HL-60 (cell line): ENCODE measurements at regions not wholly inside any gene's neighbourhood (a gene's known extent, or its start where the extent isn't known, plus 50 kb on each side); places are given as distances from the start of the nearest gene placed in this dataset.
A peak's percentile ranks its signal among the peaks of the same experiment; 100 is the strongest.

ENCODE experiments used
- DNase-seq, 2 experiments: peaks; one replicate each; pipeline ENCODE4 v3.0.0-alpha.2; 2010 to 2020; ENCODE audit warnings: low read depth in 1 of 2, low spot score in 1 of 2
- H3K27ac ChIP-seq: fragments of 250-450 bp; sonication (Bioruptor Pico); replicated peaks from 2 replicates; pipeline ENCODE4 v1.5.1; 2020; ENCODE audit warnings: mild to moderate bottlenecking, moderate library complexity
- H3K27me3 ChIP-seq: fragments of 250-450 bp; sonication (Bioruptor Pico); 2 replicates; pipeline ENCODE4 v1.5.1; 2021; ENCODE audit warnings: mild to moderate bottlenecking, moderate library complexity; ENCODE audit not compliant: insufficient read depth, poor library complexity, severe bottlenecking
- H3K4me3 ChIP-seq: replicated peaks from 2 replicates; pipeline ENCODE4 v1.5.1; 2011; ENCODE audit warnings: mild to moderate bottlenecking, control low read depth, low read length; ENCODE audit not compliant: insufficient read depth
- GABPA ChIP-seq: IDR thresholded peaks from 2 replicates; pipeline ENCODE4 v1.6.1; 2012; ENCODE audit warnings: low read depth
- POLR2AphosphoS5 ChIP-seq: IDR thresholded peaks from 2 replicates; pipeline ENCODE4 v1.6.1; 2012; ENCODE audit warnings: low read depth
- SPI1 ChIP-seq: IDR thresholded peaks from 2 replicates; pipeline ENCODE4 v1.6.1; 2012; ENCODE audit warnings: low read depth, mild to moderate bottlenecking, borderline replicate concordance
- TF ChIP-seq, protein P1 (sequence below): IDR thresholded peaks from 2 replicates; pipeline ENCODE4 v1.6.1; 2012; ENCODE audit warnings: low read depth; ENCODE audit not compliant: insufficient replicate concordance
- TF ChIP-seq, protein P2 (sequence below): IDR thresholded peaks from one replicate; pipeline ENCODE4 v1.5.1; 2011; ENCODE audit warnings: low read length, control low read depth, inconsistent platforms; ENCODE audit not compliant: insufficient read depth

DNA sequence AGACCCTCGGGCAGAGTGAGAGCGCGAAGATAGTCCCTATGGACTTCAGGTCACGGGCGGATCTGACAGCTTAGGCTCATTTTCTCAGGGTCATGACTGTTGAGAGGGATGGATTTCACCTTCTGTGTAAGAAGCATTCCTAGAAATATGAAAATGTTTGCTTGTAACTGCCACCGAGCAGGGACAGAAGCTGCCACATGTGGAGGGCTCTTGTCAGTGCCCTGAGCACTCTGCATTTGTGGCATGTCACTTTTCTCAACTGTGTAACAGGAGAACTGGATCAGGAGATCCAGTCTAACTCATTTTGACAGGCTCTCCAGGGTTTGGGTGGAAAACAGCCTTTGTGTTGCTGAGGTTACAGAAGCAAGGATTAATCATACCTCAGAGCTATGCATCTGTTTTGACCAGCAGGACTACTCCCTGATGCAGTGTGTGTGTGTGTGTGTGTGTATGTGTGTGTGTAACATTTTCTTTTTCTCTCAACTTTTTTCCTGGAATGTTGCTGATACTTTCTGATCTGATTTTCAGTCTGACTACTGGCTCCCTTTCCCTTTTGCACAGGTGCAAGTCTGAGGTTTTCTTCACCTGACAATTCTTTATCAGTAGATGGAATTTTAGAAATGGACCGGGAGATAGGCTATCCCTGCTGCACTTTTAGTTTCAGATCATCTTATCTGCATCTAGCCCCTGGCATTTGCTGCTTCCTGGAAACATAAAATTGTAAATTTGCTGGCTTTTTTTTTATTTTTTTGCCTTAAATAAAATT lies 183.3 kb downstream of the STK31 start:
- H3K4me3 ChIP-seq: no peak overlapping the region
- H3K27ac ChIP-seq: no peak overlapping the region
- no peak for DNase-seq
- TF ChIP-seq, protein P1, sequence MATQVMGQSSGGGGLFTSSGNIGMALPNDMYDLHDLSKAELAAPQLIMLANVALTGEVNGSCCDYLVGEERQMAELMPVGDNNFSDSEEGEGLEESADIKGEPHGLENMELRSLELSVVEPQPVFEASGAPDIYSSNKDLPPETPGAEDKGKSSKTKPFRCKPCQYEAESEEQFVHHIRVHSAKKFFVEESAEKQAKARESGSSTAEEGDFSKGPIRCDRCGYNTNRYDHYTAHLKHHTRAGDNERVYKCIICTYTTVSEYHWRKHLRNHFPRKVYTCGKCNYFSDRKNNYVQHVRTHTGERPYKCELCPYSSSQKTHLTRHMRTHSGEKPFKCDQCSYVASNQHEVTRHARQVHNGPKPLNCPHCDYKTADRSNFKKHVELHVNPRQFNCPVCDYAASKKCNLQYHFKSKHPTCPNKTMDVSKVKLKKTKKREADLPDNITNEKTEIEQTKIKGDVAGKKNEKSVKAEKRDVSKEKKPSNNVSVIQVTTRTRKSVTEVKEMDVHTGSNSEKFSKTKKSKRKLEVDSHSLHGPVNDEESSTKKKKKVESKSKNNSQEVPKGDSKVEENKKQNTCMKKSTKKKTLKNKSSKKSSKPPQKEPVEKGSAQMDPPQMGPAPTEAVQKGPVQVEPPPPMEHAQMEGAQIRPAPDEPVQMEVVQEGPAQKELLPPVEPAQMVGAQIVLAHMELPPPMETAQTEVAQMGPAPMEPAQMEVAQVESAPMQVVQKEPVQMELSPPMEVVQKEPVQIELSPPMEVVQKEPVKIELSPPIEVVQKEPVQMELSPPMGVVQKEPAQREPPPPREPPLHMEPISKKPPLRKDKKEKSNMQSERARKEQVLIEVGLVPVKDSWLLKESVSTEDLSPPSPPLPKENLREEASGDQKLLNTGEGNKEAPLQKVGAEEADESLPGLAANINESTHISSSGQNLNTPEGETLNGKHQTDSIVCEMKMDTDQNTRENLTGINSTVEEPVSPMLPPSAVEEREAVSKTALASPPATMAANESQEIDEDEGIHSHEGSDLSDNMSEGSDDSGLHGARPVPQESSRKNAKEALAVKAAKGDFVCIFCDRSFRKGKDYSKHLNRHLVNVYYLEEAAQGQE: no peak
- TF ChIP-seq, protein P2, sequence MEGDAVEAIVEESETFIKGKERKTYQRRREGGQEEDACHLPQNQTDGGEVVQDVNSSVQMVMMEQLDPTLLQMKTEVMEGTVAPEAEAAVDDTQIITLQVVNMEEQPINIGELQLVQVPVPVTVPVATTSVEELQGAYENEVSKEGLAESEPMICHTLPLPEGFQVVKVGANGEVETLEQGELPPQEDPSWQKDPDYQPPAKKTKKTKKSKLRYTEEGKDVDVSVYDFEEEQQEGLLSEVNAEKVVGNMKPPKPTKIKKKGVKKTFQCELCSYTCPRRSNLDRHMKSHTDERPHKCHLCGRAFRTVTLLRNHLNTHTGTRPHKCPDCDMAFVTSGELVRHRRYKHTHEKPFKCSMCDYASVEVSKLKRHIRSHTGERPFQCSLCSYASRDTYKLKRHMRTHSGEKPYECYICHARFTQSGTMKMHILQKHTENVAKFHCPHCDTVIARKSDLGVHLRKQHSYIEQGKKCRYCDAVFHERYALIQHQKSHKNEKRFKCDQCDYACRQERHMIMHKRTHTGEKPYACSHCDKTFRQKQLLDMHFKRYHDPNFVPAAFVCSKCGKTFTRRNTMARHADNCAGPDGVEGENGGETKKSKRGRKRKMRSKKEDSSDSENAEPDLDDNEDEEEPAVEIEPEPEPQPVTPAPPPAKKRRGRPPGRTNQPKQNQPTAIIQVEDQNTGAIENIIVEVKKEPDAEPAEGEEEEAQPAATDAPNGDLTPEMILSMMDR: no peak
- no peak for TF ChIP-seq GABPA
- TF ChIP-seq SPI1: no peak
- TF ChIP-seq POLR2AphosphoS5: no peak
- peaks cover 8% of the 10 kb centered on the region for H3K27me3 ChIP-seq

DNA sequence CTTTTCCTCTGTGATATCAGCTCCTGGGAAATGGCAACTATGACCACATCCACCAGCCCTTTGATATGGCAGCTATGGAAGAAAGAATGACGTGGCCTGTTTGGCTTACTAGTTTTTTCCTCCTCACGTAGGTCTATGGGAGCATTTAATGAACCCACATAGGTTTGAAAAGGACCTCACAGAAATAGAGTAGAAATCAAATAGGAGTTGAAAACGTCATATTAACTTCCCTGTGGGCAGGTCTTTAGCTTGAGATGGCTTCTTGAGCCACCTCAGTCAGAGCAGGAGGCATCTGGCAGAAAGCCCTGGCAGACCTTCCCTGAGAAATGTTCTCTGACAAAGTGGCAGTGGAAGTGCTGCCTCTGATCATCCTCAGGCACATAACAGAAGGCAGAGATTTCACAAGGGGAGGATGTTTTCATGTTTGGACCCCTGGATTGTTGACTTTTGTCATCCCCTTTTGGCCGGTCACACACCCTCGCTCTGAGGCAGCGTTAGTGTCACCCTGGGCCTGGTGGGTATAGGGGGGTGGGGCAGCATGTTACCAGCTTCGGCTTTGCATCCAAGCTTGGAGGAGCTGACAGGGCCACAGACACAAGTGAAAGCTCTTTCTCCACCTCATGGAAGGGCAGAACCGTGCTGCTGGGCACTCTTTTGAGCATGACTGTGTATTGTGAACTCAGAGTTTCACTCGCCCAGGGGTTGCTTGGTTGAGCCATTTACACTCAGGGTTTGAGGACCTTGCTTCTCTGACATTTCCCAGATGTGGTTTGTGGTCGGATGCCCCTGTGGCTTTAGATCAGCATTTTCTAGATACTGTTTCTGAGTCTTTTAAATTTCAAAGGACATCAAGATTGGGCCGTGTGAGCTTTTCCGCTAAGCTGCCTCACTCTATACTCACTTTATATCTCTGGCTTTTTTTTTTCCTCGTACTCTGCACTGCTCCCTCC lies 184.2 kb downstream of the STK31 start:
- peak in 1 of 2 experiments; percentile 23 for DNase-seq
- Histone ChIP-seq H3K4me3 (no peak overlapping the region), H3K27me3 (peaks cover 8% of the 10 kb centered on the region), H3K27ac (no peak overlapping the region)
- TF ChIP-seq, protein P2: no peak

DNA sequence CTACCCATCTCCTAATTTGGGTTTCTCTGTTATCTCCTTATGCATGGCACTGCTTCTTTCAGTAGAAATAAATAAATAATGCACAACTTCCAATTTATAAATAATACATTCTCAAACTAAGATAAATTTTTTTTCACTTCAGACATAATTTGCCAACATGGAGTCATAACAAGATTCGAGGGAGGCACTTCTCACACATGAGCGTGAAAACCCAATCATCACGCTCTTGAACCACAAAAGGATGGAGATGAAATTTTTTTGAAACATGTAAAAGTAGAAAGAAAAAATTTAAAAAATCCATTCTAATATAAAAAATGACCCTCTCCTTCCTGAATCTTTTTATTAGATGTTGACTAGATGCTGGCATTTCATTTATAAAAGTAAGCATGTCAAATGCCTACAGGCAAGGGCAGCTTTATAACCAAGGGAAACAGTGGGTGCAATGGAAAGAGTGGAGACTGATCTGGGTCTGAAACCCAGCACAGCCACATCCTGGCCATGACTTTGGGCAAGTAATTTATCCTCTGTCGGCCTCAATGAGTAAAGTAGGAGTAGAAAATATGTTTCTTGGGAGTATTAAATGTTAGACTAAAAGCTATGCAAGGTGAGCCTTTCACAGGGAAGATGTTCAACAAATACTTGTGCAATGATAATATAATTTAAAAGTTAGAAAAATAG lies 185.0 kb downstream of the STK31 start:
- TF ChIP-seq, protein P1: no peak
- TF ChIP-seq POLR2AphosphoS5 (no peak), GABPA (no peak), SPI1 (no peak)
- TF ChIP-seq, protein P2: no peak
- no peak overlapping the region for H3K27ac ChIP-seq
- no peak overlapping the region for H3K4me3 ChIP-seq
- peaks cover 8% of the 10 kb centered on the region for H3K27me3 ChIP-seq
- DNase-seq: no peak
